Fibroblast of mammary gland (primary cell): ENCODE measurements at regions not wholly inside any gene's neighbourhood (a gene's known extent, or its start where the extent isn't known, plus 50 kb on each side); places are given as distances from the start of the nearest gene placed in this dataset.

ENCODE experiments used
- DNase-seq: peaks from one replicate; pipeline ENCODE4 v3.0.0-alpha.2; 2010; ENCODE audit warnings: low read depth
- H3K4me3 ChIP-seq: 2 replicates; pipeline ENCODE4 v1.5.1; 2011; ENCODE audit warnings: low read depth, mild to moderate bottlenecking, low read length, moderate library complexity; ENCODE audit not compliant: control insufficient read depth
- CTCF ChIP-seq: conservative IDR thresholded peaks from 2 replicates; pipeline ENCODE4 v1.5.1; 2011; ENCODE audit warnings: low read depth, low read length, inconsistent platforms; ENCODE audit not compliant: control insufficient read depth, insufficient read depth

GRCh38 chr13:69213396-69213795, 894.2 kb upstream of the ATXN8OS start:
- TF ChIP-seq CTCF, result no peak
- DNase-seq, result no peak
- no peak overlapping the region for H3K4me3 ChIP-seq

GRCh38 chr13:69204620-69205019, 903.0 kb upstream of the ATXN8OS start:
- DNase-seq, result no peak
- H3K4me3 ChIP-seq, result no peak overlapping the region
- no peak for TF ChIP-seq CTCF

GRCh38 chr13:69202996-69203395, 904.6 kb upstream of the ATXN8OS start:
- no peak overlapping the region for H3K4me3 ChIP-seq
- TF ChIP-seq CTCF, result no peak

GRCh38 chr13:69199664-69200063, 908.0 kb upstream of the ATXN8OS start:
- no peak for DNase-seq
- TF ChIP-seq CTCF, result no peak
- H3K4me3 ChIP-seq, result no peak overlapping the region

More at GRCh38 chr13:69202996-69203395, 904.6 kb upstream of the ATXN8OS start:
- DNase-seq, result no peak

GRCh38 chr13:69198706-69199105, 908.9 kb upstream of the ATXN8OS start:
- no peak for DNase-seq
- no peak for TF ChIP-seq CTCF
- no peak overlapping the region for H3K4me3 ChIP-seq

GRCh38 chr13:69194130-69194529, 913.5 kb upstream of the ATXN8OS start:
- no peak overlapping the region for H3K4me3 ChIP-seq
- no peak for DNase-seq
- TF ChIP-seq CTCF, result no peak

- H3K4me3 ChIP-seq, result no peak overlapping the region
- no peak for TF ChIP-seq CTCF
- DNase-seq, result no peak
These were observed 927.6 kb upstream of the ATXN8OS start for GRCh38 chr13:69180034-69180433.
